ENCODE measurements at regions not wholly inside any gene's neighbourhood (a gene's known extent, or its start where the extent isn't known, plus 50 kb on each side); places are given as distances from the start of the nearest gene placed in this dataset.

- no peak for DNase-seq (ENCODE audit: low read depth)
- TF ChIP-seq MYC (IDR thresholded peaks at IDR 0.05; ENCODE audit: low read depth, low read length), result no peak
- TF ChIP-seq MAX (IDR thresholded peaks at IDR 0.05; ENCODE audit: low read depth, low read length), result no peak
- TF ChIP-seq CTCF (IDR thresholded peaks at IDR 0.05; ENCODE audit: low read depth, low read length), result no peak
- no peak for TF ChIP-seq POLR2A (IDR thresholded peaks at IDR 0.05; ENCODE audit: extremely low read depth, insufficient read length)
- H3K4me3 ChIP-seq (ENCODE audit: low read depth, low read length), result no peak overlapping the region
These were observed 574.5 kb upstream of the CDH18 start for GRCh38 chr5:20562544-20562943.

DNA sequence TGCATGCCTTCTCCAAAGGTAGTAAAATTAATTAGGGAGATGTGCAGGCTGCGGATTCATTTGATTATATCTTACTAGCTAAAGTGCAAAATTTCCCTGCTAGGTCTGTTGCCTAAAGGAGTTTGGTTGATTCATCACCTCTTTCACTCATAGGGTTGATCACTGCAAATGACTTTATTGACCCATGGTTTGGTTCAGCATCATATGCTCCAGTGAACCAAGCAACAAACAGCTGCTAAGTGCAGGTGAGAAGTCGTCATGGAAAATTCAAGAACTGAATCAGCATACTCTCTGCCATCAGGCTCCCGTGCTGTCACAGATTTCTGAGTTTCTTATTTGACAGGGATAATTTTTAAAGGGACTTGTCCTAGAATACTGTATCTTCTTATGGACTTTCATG, 571.8 kb upstream of the CDH18 start:
- TF ChIP-seq MYC (IDR thresholded peaks at IDR 0.05; ENCODE audit: low read depth, low read length) (no peak), CTCF (IDR thresholded peaks at IDR 0.05; ENCODE audit: low read depth, low read length) (no peak), MAX (IDR thresholded peaks at IDR 0.05; ENCODE audit: low read depth, low read length) (no peak), POLR2A (IDR thresholded peaks at IDR 0.05; ENCODE audit: extremely low read depth, insufficient read length) (no peak)
- H3K4me3 ChIP-seq (ENCODE audit: low read depth, low read length), result no peak overlapping the region
- no peak for DNase-seq (ENCODE audit: low read depth)

DNA sequence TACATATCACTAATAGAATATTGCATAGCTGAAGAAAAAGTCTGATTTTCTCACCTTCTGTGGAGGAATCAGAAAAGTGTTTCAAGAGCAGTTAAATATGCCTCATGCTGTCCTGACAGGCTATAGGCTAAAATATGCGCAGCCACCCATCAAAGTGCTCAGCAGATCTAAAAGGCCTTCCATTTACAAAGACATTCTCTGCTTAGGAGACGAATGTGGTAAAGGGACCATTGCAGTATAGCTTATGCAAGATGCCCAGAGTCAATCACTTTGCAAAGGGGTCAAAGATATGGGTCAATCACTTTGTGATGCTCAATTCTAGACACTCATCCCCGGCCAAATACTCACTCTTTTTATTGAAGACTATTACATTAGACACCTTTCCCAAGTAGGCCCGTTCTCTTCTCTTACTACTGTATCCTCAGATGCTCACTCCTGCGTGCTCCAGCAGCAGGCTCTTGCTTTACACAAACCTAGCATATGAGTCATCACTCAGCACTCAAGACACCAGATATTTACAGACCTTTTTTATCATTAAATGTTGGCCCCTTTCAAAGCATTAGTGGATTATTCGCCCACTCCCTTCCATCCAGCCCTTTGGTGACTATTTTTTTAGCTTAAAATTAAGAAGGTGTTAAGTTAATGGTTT, 568.2 kb upstream of the CDH18 start:
- TF ChIP-seq MAX (IDR thresholded peaks at IDR 0.05; ENCODE audit: low read depth, low read length) (no peak), MYC (IDR thresholded peaks at IDR 0.05; ENCODE audit: low read depth, low read length) (no peak), POLR2A (IDR thresholded peaks at IDR 0.05; ENCODE audit: extremely low read depth, insufficient read length) (no peak), CTCF (IDR thresholded peaks at IDR 0.05; ENCODE audit: low read depth, low read length) (no peak)
- DNase-seq (ENCODE audit: low read depth), result no peak

GRCh38 chr5:20555034-20555433, 567.0 kb upstream of the CDH18 start:
- no peak overlapping the region for H3K4me3 ChIP-seq (ENCODE audit: low read depth, low read length)
- TF ChIP-seq CTCF (IDR thresholded peaks at IDR 0.05; ENCODE audit: low read depth, low read length) (peak; percentile 46), MAX (IDR thresholded peaks at IDR 0.05; ENCODE audit: low read depth, low read length) (no peak)
- DNase-seq (ENCODE audit: low read depth), result peak; percentile 40

More for the DNA sequence above, 568.2 kb upstream of the CDH18 start:
- no peak overlapping the region for H3K4me3 ChIP-seq (ENCODE audit: low read depth, low read length)

- TF ChIP-seq POLR2A (IDR thresholded peaks at IDR 0.05; ENCODE audit: extremely low read depth, insufficient read length) (no peak), CTCF (IDR thresholded peaks at IDR 0.05; ENCODE audit: low read depth, low read length) (no peak), MYC (IDR thresholded peaks at IDR 0.05; ENCODE audit: low read depth, low read length) (no peak), MAX (IDR thresholded peaks at IDR 0.05; ENCODE audit: low read depth, low read length) (no peak)
- DNase-seq (ENCODE audit: low read depth), result no peak
- no peak overlapping the region for H3K4me3 ChIP-seq (ENCODE audit: low read depth, low read length)
These were observed 566.0 kb upstream of the CDH18 start for GRCh38 chr5:20554001-20554400.
